Caco-2 (cell line): ENCODE measurements at regions not wholly inside any gene's neighbourhood (a gene's known extent, or its start where the extent isn't known, plus 50 kb on each side); places are given as distances from the start of the nearest gene placed in this dataset.

ENCODE experiments used
- BruUV-seq: library from RNA; stranded (reverse); fragments of 400-500 nt; replicated peaks from 2 replicates; lab custom pipeline; 2021; lab: Mats Ljungman, UMichigan
- CTCF ChIA-PET: fragments of 300-600 bp; sonication (Branson Sonifier 250); formaldehyde crosslinking; loops from one replicate; lab custom pipeline; 2022; ENCODE audit warnings: antibody characterized with exemption; lab: Charles Lee
- POLR2A ChIA-PET: fragments of 300-600 bp; sonication (Branson Sonifier 250); formaldehyde crosslinking; loops from one replicate; lab custom pipeline; 2022; ENCODE audit warnings: antibody characterized with exemption; lab: Charles Lee
- DNase-seq, 2 experiments: peaks; one replicate each; pipeline versions ENCODE4 v3.0.0 to v3.0.0-alpha.2; 2020 to 2022
- H3K27me3 ChIP-seq: replicated peaks from 2 replicates; pipeline ENCODE4 v1.6.0; 2011; ENCODE audit warnings: low read length; ENCODE audit not compliant: control insufficient read depth, insufficient read depth
- H3K36me3 ChIP-seq: 2 replicates; pipeline ENCODE4 v1.5.1; 2011; ENCODE audit warnings: low read length; ENCODE audit not compliant: control insufficient read depth, insufficient read depth
- H3K4me1 ChIP-seq: fragments of 250-450 bp; sonication (Bioruptor Pico); 2 replicates; pipeline ENCODE4 v1.5.1; 2020; ENCODE audit warnings: mild to moderate bottlenecking
- H3K4me3 ChIP-seq: 2 replicates; pipeline ENCODE4 v1.5.1; 2011; ENCODE audit warnings: low read depth, mild to moderate bottlenecking, control low read depth, low read length
- H3K9me3 ChIP-seq: fragments of 250-450 bp; sonication (Bioruptor Pico); 2 replicates; pipeline ENCODE4 v1.5.1; 2020; ENCODE audit warnings: mild to moderate bottlenecking, moderate library complexity
- H3K27ac Mint-ChIP-seq: one replicate; pipeline ENCODE4 v1.8.0; 2022; ENCODE audit warnings: mixed read lengths; ENCODE audit not compliant: unreplicated experiment
- H3K27me3 Mint-ChIP-seq: one replicate; pipeline ENCODE4 v1.8.0; 2022; ENCODE audit warnings: mixed read lengths; ENCODE audit not compliant: insufficient read depth, unreplicated experiment
- H3K36me3 Mint-ChIP-seq: one replicate; pipeline ENCODE4 v1.8.0; 2022; ENCODE audit warnings: mild to moderate bottlenecking, mixed read lengths; ENCODE audit not compliant: insufficient read depth, unreplicated experiment
- H3K4me1 Mint-ChIP-seq: one replicate; pipeline ENCODE4 v1.8.0; 2022; ENCODE audit warnings: low read depth, mixed read lengths; ENCODE audit not compliant: unreplicated experiment
- H3K4me3 Mint-ChIP-seq: one replicate; pipeline ENCODE4 v1.8.0; 2022; ENCODE audit warnings: mild to moderate bottlenecking, moderate library complexity, mixed read lengths; ENCODE audit not compliant: unreplicated experiment
- H3K9me3 Mint-ChIP-seq: one replicate; pipeline ENCODE4 v1.8.0; 2022; ENCODE audit warnings: mixed read lengths; ENCODE audit not compliant: unreplicated experiment
- intact Hi-C: fragments of 100-400 bp; cut with micrococcal nuclease; formaldehyde crosslinking; loops from one replicate; pipeline ENCODE4 v1.10.0; 2022; ENCODE audit not compliant: unreplicated experiment
- TF ChIP-seq, protein P1 (sequence below), 2 experiments: fragments of 200-600 bp in 1 of 2; IDR thresholded peaks; 1 replicate in 1 of 2; 2 replicates in 1 of 2; pipeline versions ENCODE4 v1.5.1 to v1.8.0; 2011 to 2022; ENCODE audit warnings: antibody characterized with exemption in 1 of 2, control low read depth in 1 of 2, inconsistent platforms in 1 of 2, low read depth in 1 of 2, low read length in 1 of 2, mild to moderate bottlenecking in 1 of 2, moderate library complexity in 1 of 2; ENCODE audit not compliant: insufficient read depth in 1 of 2, severe bottlenecking in 1 of 2, unreplicated experiment in 1 of 2

DNA sequence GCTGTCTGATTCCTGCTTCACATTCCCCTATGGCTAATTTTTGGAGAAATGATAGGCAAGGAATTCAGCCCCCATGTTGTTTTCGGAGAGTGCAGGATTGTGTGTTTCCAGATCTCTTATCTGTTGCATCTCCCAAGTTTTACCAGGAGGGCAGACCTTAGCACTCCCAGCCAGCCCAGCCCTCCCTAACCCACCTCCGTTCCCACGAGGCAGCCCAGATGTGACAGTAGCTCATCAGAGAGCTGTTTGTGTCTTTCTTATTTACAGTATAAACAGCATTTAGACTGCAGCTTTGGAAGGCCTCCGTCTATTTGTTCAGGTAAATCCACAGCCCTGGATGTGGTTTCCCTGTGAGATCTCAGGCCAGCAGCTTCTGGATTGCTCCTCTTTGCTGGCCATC is 91.6 kb downstream of the THNSL2 start:
- Histone ChIP-seq H3K4me3 (no peak overlapping the region), H3K4me1 (no peaks in the 10 kb centered on the region), H3K36me3 (no peaks in the 10 kb centered on the region), H3K9me3 (no peaks in the 10 kb centered on the region; the same call in 1 of the 2 replicates), H3K27me3 (no peaks in the 10 kb centered on the region)
- Mint-ChIP-seq H3K4me1 (no peaks in the 10 kb centered on the region), H3K27me3 (peaks cover 10% of the 10 kb centered on the region), H3K9me3 (peaks cover 3% of the 10 kb centered on the region), H3K27ac (no peak overlapping the region), H3K4me3 (no peak overlapping the region), H3K36me3 (no peaks in the 10 kb centered on the region)
- CTCF ChIA-PET, result no interaction called here
- BruUV-seq, result no TSS peak
- intact Hi-C loops, result no loop called here
- TF ChIP-seq, protein P1, sequence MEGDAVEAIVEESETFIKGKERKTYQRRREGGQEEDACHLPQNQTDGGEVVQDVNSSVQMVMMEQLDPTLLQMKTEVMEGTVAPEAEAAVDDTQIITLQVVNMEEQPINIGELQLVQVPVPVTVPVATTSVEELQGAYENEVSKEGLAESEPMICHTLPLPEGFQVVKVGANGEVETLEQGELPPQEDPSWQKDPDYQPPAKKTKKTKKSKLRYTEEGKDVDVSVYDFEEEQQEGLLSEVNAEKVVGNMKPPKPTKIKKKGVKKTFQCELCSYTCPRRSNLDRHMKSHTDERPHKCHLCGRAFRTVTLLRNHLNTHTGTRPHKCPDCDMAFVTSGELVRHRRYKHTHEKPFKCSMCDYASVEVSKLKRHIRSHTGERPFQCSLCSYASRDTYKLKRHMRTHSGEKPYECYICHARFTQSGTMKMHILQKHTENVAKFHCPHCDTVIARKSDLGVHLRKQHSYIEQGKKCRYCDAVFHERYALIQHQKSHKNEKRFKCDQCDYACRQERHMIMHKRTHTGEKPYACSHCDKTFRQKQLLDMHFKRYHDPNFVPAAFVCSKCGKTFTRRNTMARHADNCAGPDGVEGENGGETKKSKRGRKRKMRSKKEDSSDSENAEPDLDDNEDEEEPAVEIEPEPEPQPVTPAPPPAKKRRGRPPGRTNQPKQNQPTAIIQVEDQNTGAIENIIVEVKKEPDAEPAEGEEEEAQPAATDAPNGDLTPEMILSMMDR (IDR thresholded peaks at IDR 0.05; ENCODE audit: insufficient read depth in 1 of 2, low read depth in 1 of 2, low read length in 1 of 2, severe bottlenecking in 1 of 2, unreplicated experiment in 1 of 2), result no peak
- POLR2A ChIA-PET, result no interaction called here
- DNase-seq, result no peak

DNA sequence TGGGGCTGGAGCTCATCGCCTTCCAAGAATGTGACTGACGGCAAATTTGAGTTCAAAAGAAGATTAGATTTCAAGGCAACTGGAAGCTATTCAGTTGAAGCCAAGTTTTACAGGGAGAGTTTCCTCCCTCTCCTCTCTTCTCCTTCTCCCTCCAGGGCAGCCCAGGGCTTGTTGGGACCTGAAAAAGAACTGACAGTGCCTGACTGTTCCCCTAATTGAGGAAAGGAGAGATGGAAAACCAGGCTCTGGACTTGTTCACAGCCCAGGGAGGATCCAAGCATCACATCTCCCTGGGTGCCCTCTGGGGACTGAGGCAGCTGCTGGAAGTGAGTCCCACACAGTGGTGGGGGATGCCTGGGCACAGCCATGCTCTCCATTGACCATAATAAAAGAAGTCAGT is 88.1 kb downstream of the THNSL2 start:
- peaks cover 19% of the 10 kb centered on the region for H3K27me3 Mint-ChIP-seq
- CTCF ChIA-PET, result interaction anchor here (0.6 kb wide), 1 partner anchor 182 kb away, joined by 4 read pairs; no protein-coding TSS in a partner anchor
- no peaks in the 10 kb centered on the region for H3K9me3 ChIP-seq
- no peak for DNase-seq
- H3K9me3 Mint-ChIP-seq, result peaks cover 9% of the 10 kb centered on the region
- H3K4me3 Mint-ChIP-seq, result no peak overlapping the region
- intact Hi-C loops, result no loop called here
- H3K27me3 ChIP-seq, result no peaks in the 10 kb centered on the region
- H3K36me3 Mint-ChIP-seq, result no peaks in the 10 kb centered on the region
- no peaks in the 10 kb centered on the region for H3K4me1 Mint-ChIP-seq
- H3K36me3 ChIP-seq, result no peaks in the 10 kb centered on the region
- no peak overlapping the region for H3K4me3 ChIP-seq
- TF ChIP-seq, protein P1 (IDR thresholded peaks at IDR 0.05; ENCODE audit: insufficient read depth in 1 of 2, low read depth in 1 of 2, low read length in 1 of 2, severe bottlenecking in 1 of 2, unreplicated experiment in 1 of 2), result no peak
- H3K4me1 ChIP-seq, result no peaks in the 10 kb centered on the region
- no TSS peak for BruUV-seq
- POLR2A ChIA-PET, result no interaction called here
- no peak overlapping the region for H3K27ac Mint-ChIP-seq

DNA sequence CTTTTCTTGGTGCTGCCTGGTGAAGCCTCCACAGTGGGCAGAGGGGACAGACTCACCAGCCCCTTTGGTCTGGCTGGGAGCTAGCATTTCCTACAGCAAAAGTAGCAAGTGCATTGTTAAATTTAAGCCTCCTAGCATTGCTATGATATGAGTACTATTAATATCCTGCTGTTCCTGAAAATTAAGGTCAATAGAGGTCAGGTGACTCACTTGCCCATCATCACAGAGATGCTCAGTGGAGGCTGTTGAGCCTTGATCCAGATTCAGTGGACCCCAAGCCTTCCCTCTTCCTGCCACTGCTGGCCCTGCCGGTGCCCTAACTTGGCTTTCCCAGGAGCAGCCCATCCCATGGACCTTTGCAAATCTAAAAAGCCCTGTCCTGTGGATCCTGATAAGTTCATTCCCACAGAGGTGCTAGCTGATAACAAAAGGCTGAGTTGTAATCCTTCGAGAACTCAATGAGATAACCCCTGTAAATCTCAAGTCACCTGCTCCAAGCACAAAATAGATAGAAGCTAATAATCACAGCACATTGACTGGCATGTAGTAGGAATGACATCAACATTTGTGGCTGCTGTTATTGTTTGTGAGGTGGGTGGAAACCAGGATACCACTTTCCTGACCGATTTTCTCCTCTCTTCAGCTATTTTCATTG is 84.4 kb downstream of the THNSL2 start:
- no peaks in the 10 kb centered on the region for H3K9me3 ChIP-seq
- CTCF ChIA-PET, result no interaction called here
- TF ChIP-seq, protein P1 (IDR thresholded peaks at IDR 0.05; ENCODE audit: insufficient read depth in 1 of 2, low read depth in 1 of 2, low read length in 1 of 2, severe bottlenecking in 1 of 2, unreplicated experiment in 1 of 2), result no peak

More for the DNA sequence above, 84.4 kb downstream of the THNSL2 start:
- Mint-ChIP-seq H3K9me3 (peaks cover 9% of the 10 kb centered on the region), H3K27ac (no peak overlapping the region), H3K27me3 (peaks cover 21% of the 10 kb centered on the region), H3K4me1 (peaks cover 6% of the 10 kb centered on the region), H3K36me3 (no peaks in the 10 kb centered on the region), H3K4me3 (no peak overlapping the region)
- no peaks in the 10 kb centered on the region for H3K27me3 ChIP-seq
- no peaks in the 10 kb centered on the region for H3K4me1 ChIP-seq
- no peak for DNase-seq
- POLR2A ChIA-PET, result no interaction called here
- intact Hi-C loops, result loop anchor here (5.0 kb wide), 1 partner anchor 53 kb away; no protein-coding TSS in a partner anchor
- H3K4me3 ChIP-seq, result no peak overlapping the region
- H3K36me3 ChIP-seq, result no peaks in the 10 kb centered on the region
- BruUV-seq, result no TSS peak
